GM11168 (cell line): ENCODE measurements at regions not wholly inside any gene's neighbourhood (a gene's known extent, or its start where the extent isn't known, plus 50 kb on each side); places are given as distances from the start of the nearest gene placed in this dataset.
"Not testable (repeated sequence)": the region's sequence is repeated elsewhere in the genome, so short reads cannot be mapped to it uniquely, and the experiment has no call there.

Experiments
- in situ Hi-C: fragments of 300-500 bp; cut with MboI; formaldehyde crosslinking; loops from one replicate; pipeline ENCODE4 v1.12.0; 2022; ENCODE audit warnings: low sequenced_read_pairs; ENCODE audit not compliant: unreplicated experiment

- in situ Hi-C loops: not testable (repeated sequence)
These were observed 1538.6 kb upstream of the PCDH10 start for GRCh38 chr4:131610517-131610916.

GRCh38 chr4:131613086-131613823 is 1535.8 kb upstream of the PCDH10 start:
- in situ Hi-C loops: no loop called here

DNA sequence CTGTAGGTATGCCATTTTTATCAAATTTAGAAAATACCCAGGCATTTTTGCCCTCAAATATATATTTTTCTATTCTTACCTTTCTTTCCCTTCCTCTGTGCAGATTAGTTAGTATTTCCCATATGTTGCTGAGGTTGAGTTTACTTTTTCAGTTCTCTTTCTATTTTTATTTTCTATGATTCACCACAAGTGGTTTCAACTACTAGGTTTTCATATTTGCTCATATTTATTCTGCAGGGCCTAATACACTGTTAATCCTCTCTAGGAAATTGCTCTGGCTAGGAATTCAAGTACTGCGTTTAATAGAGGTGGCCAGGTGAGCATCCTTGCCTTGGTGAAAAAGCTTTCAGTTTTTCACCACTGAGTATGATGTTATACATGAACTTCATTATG is 1535.3 kb upstream of the PCDH10 start:
- in situ Hi-C loops: no loop called here

GRCh38 chr4:131632877-131633276 is 1516.2 kb upstream of the PCDH10 start:
- in situ Hi-C loops: no loop called here

DNA sequence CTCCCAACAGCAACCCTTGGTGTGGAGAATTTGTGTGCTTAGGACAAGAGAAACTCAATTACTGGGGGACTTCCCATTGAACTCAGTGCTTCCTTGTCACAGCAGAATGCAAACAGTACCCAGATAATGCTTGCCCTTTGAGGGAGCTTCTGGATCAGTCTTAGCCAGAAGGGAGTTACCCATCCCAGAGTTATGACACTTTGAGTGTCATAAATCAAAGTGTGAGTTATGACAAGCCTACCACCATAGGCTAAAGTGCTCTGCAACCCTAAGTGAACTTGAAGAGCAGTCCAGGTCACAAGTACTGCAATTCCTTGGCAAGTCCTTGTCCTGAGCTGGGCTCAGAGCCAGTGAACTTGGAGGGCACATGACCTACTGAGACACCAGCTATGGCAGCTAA is 1513.9 kb upstream of the PCDH10 start:
- in situ Hi-C loops: no loop called here

GRCh38 chr4:131638781-131639180 is 1510.3 kb upstream of the PCDH10 start:
- in situ Hi-C loops: no loop called here

DNA sequence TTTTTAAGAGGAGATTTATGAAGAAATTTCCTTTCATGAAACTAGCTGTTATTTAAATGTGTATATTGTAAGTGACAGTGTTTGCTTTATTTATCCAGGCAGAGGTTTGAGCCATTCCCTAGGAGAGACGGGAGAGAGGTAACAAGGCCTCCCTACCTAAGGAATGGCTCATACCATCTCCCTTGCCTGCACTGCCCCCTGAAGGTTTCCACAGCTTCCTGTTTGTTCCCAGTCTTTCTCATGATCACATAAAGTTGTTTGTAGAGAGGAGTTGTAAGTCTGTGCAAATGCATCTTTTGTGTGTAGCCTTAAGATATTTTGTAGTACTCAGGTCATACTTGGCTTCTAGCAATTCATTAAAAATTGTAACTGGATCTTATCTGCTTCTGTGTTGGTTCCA is 1504.5 kb upstream of the PCDH10 start:
- in situ Hi-C loops: no loop called here

DNA sequence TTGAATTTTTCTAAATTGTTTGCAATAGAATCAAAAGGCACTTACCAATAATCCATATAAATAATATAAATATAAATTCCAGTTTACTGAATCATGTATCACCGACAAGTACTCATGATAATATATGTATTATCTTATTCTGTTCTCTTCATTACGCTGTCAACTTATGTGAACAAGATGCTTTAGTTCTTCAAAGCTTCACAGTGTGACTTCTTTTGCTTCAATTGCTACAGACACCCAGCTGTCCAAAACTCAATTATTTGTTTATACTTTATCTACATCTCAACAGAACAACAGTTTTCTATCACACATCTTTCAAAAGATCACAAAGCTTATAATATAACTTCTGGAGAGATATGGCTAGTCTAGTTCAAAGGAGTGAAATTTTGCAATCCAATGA is 1499.9 kb upstream of the PCDH10 start:
- in situ Hi-C loops: no loop called here

GRCh38 chr4:131650951-131651350 is 1498.1 kb upstream of the PCDH10 start:
- in situ Hi-C loops: no loop called here

- in situ Hi-C loops: not testable (repeated sequence)
These were observed 1465.8 kb upstream of the PCDH10 start for GRCh38 chr4:131683314-131683713.

GRCh38 chr4:131721883-131722282 is 1427.2 kb upstream of the PCDH10 start:
- in situ Hi-C loops: no loop called here

GRCh38 chr4:131723069-131723468 is 1426.0 kb upstream of the PCDH10 start:
- in situ Hi-C loops: not testable (repeated sequence)

DNA sequence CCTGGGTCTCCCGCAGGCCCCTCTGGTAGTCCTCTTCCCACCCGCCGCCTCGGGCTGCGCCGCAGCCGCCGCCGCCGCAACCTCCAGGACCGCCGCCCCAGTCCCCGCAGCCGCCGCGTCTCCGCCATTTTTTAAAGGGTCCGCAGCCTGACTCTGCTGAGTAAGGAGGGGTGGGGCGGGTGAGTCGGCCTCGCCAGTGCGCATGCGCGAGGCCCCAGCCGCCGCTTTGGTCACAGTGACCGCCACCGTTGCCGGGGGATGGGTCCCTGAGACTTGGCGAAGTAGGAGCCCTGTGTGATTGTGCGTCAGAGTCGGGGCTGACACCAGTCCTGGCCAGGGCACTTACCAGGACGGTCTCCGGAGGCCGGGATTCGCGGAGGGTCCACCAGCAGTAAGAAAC is 1424.2 kb upstream of the PCDH10 start:
- in situ Hi-C loops: not testable (repeated sequence)

- in situ Hi-C loops: not testable (repeated sequence)
These were observed 1423.6 kb upstream of the PCDH10 start for GRCh38 chr4:131725521-131725920.

- in situ Hi-C loops: not testable (repeated sequence)
These were observed 1422.2 kb upstream of the PCDH10 start for GRCh38 chr4:131726940-131727339.

DNA sequence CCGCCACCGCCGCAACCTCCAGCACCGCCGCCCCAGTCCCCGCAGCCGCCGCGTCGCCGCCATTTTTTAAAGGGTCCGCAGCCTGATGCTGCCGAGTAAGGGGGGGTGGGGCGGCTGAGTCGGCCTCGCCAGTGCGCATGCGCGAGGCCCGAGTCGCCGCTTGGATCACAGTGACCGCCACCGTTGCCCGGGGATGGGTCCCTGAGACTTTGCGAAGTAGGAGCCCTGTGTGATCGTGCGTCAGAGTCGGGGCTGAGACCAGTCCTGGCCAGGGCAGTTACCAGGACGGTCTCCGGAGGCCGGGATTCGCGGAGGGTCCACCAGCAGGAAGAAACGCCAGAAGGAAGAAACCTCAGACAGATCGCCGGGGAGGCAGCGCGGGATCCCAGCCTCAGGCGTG is 1421.7 kb upstream of the PCDH10 start:
- in situ Hi-C loops: not testable (repeated sequence)

GRCh38 chr4:131729205-131729604 is 1419.9 kb upstream of the PCDH10 start:
- in situ Hi-C loops: not testable (repeated sequence)

DNA sequence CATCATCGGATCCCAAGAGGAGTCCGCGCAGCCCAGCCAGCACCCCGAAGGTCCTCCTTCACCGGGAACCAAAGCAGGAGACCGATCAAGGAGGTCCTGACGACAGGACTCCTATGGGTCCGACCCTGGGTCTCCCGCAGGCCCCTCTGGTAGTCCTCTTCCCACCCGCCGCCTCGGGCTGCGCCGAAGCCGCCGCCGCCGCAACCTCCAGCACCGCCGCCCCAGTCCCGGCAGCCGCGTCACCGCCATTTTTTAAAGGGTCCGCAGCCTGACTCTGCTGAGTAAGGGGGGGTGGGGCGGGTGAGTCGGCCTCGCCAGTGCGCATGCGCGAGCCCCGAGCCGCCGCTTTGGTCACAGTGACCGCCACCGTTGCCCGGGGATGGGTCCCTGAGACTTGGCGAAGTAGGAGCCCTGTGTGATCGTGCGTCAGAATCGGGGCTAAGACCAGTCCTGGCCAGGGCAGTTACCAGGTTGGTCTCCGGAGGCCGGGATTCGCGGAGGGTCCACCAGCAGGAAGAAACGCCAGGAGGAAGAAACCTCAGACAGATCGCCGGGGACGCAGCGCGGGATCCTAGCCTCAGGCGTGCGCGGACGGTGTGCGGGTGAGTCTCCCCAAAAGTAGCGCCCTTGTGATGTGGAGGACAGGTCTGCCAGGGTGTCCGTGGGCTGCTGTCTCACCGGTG is 1419.2 kb upstream of the PCDH10 start:
- in situ Hi-C loops: not testable (repeated sequence)

GRCh38 chr4:131730574-131730973 is 1418.5 kb upstream of the PCDH10 start:
- in situ Hi-C loops: not testable (repeated sequence)

- in situ Hi-C loops: not testable (repeated sequence)
These were observed 1417.0 kb upstream of the PCDH10 start for GRCh38 chr4:131732034-131732630.

DNA sequence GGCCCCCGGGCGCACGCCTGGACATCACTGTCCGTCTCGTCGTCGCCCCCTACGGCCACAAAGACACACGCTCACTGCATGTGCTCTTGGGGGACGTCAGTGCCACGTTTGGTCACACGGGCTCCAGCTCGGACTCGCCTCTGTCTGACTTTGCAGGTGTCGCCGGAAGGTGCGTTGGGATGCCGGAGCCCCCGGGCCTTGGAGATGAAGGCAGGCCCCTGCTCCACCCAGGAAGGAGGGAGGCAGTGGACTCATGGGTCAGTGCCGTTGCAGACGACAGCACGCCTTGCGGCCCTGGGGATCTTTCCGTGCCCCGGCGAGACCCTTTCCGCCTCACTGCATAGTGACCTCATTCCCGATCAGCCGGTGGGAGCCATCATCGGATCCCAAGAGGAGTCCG is 1414.8 kb upstream of the PCDH10 start:
- in situ Hi-C loops: not testable (repeated sequence)
